Keratinocyte (primary cell): ENCODE measurements at regions not wholly inside any gene's neighbourhood (a gene's known extent, or its start where the extent isn't known, plus 50 kb on each side); places are given as distances from the start of the nearest gene placed in this dataset.

ENCODE experiments used
- DNase-seq: peaks from one replicate; pipeline ENCODE4 v3.0.0-alpha.2; 2011; ENCODE audit warnings: low read depth, missing footprints, low spot score
- FAIRE-seq: peaks from 2 replicates; lab custom pipeline; 2011; peaks lifted over from hg19 to GRCh38; lab: Jason Lieb, UNC
- H2AFZ ChIP-seq: 2 replicates; pipeline ENCODE4 v1.6.0; 2012; ENCODE audit warnings: low read length, control low read depth, inconsistent platforms; ENCODE audit not compliant: control insufficient read depth
- H3K27ac ChIP-seq: 2 replicates; pipeline ENCODE4 v1.5.1; 2011; ENCODE audit warnings: low read length; ENCODE audit not compliant: control insufficient read depth, insufficient read depth
- H3K27me3 ChIP-seq: 3 replicates; pipeline ENCODE4 v1.6.0; 2011; ENCODE audit warnings: low read length; ENCODE audit not compliant: control insufficient read depth, insufficient read depth; ENCODE audit errors: extremely low read depth
- H3K36me3 ChIP-seq, 2 experiments: 2 replicates in 1 of 2; 3 replicates in 1 of 2; pipeline ENCODE4 v1.5.1; 2011; ENCODE audit warnings: low read length in 2 of 2, mild to moderate bottlenecking in 1 of 2; ENCODE audit not compliant: control insufficient read depth in 2 of 2, insufficient read depth in 2 of 2; ENCODE audit errors: extremely low read depth in 1 of 2
- H3K4me1 ChIP-seq: 3 replicates; pipeline ENCODE4 v1.5.1; 2011; ENCODE audit warnings: low read length; ENCODE audit not compliant: control insufficient read depth, insufficient read depth; ENCODE audit errors: extremely low read depth
- H3K4me2 ChIP-seq: 3 replicates; pipeline ENCODE4 v1.6.0; 2011; ENCODE audit warnings: low read depth, low read length; ENCODE audit not compliant: control insufficient read depth, insufficient read depth; ENCODE audit errors: extremely low read depth
- H3K4me3 ChIP-seq, 3 experiments: fragments of 200-600 bp in 1 of 3; sonication (generic) in 1 of 3; 2 replicates in 2 of 3; 3 replicates in 1 of 3; pipeline ENCODE4 v1.5.1; 2011 to 2016; ENCODE audit warnings: low read length in 3 of 3, mild to moderate bottlenecking in 3 of 3, control low read depth in 2 of 3, inconsistent platforms in 1 of 3, low read depth in 1 of 3, mixed read lengths in 1 of 3, mixed run types in 1 of 3, moderate library complexity in 1 of 3; ENCODE audit not compliant: control insufficient read depth in 2 of 3, insufficient read depth in 2 of 3; ENCODE audit errors: extremely low read depth in 1 of 3
- H3K79me2 ChIP-seq: 2 replicates; pipeline ENCODE4 v1.6.0; 2012; ENCODE audit warnings: low read length; ENCODE audit not compliant: control insufficient read depth, insufficient read depth
- H3K9ac ChIP-seq: 3 replicates; pipeline ENCODE4 v1.6.0; 2011; ENCODE audit warnings: low read length; ENCODE audit not compliant: control insufficient read depth, insufficient read depth; ENCODE audit errors: extremely low read depth
- H3K9me1 ChIP-seq: 3 replicates; pipeline ENCODE4 v1.6.0; 2011; ENCODE audit warnings: low read length; ENCODE audit not compliant: control insufficient read depth, insufficient read depth; ENCODE audit errors: extremely low read depth
- H3K9me3 ChIP-seq: 2 replicates; pipeline ENCODE4 v1.5.1; 2012; ENCODE audit warnings: low read depth, low read length; ENCODE audit not compliant: control insufficient read depth
- H4K20me1 ChIP-seq: 3 replicates; pipeline ENCODE4 v1.6.0; 2011; ENCODE audit warnings: low read length; ENCODE audit not compliant: control insufficient read depth, insufficient read depth; ENCODE audit errors: extremely low read depth
- EZH2 ChIP-seq: IDR thresholded peaks from one replicate; pipeline ENCODE4 v1.6.1; 2012; ENCODE audit warnings: inconsistent platforms, mild to moderate bottlenecking, low read length, moderate library complexity
- dilution Hi-C: fragments of 300-500 bp; cut with MboI; formaldehyde crosslinking; loops from one replicate; pipeline ENCODE4 v1.7.0; 2020; ENCODE audit warnings: low sequenced_read_pairs; ENCODE audit not compliant: extremely low pct_ligation_motif_present
- TF ChIP-seq, protein P1 (sequence below), 3 experiments: IDR thresholded peaks in 1 of 3; conservative IDR thresholded peaks in 1 of 3; optimal IDR thresholded peaks in 1 of 3; 2 replicates in 2 of 3; 3 replicates in 1 of 3; pipeline versions ENCODE3 to v1.5.1; 2011; ENCODE audit warnings: low read length in 3 of 3, mild to moderate bottlenecking in 3 of 3, moderate library complexity in 2 of 3, control low read depth in 1 of 3, inconsistent platforms in 1 of 3; ENCODE audit not compliant: insufficient read depth in 2 of 3; ENCODE audit errors: extremely low read depth in 1 of 3

DNA sequence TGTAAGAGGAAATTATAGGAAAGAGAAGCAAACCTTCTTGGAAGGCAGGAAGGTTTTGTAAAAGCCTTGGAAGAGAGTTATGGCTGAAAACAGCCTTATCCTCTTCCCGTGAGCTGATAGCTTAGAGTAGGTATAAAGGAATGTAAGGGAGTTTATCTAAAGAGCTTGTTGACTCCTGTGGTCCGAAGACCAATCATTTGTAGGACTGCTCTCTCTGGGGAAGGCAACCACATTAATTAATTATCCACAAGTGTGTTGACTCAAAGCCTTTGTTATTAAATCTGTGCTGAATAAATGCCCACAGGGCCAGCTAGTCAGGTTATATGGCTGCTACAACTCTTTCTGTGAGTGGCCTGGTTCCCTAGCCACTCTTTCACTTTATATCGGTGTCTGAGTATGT lies 452.1 kb upstream of the RASGRP1 start:
- no peaks in the 10 kb centered on the region for H3K27me3 ChIP-seq
- H3K4me1 ChIP-seq = no peaks in the 10 kb centered on the region
- dilution Hi-C loops = no loop called here
- no peaks in the 10 kb centered on the region for H3K9me3 ChIP-seq
- H3K4me2 ChIP-seq = no peak overlapping the region
- no peak overlapping the region for H3K9ac ChIP-seq
- no peak for FAIRE-seq
- TF ChIP-seq, protein P1, sequence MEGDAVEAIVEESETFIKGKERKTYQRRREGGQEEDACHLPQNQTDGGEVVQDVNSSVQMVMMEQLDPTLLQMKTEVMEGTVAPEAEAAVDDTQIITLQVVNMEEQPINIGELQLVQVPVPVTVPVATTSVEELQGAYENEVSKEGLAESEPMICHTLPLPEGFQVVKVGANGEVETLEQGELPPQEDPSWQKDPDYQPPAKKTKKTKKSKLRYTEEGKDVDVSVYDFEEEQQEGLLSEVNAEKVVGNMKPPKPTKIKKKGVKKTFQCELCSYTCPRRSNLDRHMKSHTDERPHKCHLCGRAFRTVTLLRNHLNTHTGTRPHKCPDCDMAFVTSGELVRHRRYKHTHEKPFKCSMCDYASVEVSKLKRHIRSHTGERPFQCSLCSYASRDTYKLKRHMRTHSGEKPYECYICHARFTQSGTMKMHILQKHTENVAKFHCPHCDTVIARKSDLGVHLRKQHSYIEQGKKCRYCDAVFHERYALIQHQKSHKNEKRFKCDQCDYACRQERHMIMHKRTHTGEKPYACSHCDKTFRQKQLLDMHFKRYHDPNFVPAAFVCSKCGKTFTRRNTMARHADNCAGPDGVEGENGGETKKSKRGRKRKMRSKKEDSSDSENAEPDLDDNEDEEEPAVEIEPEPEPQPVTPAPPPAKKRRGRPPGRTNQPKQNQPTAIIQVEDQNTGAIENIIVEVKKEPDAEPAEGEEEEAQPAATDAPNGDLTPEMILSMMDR (optimal IDR thresholded peaks at IDR 0.05 in 1 of 3, IDR thresholded peaks at IDR 0.05 in 1 of 3, conservative IDR thresholded peaks at IDR 0.05 in 1 of 3; ENCODE audit: extremely low read depth in 1 of 3, insufficient read depth in 2 of 3, low read length in 3 of 3) = no peak
- TF ChIP-seq EZH2 = no peak
- H3K79me2 ChIP-seq = no peaks in the 10 kb centered on the region
- no peaks in the 10 kb centered on the region for H3K36me3 ChIP-seq
- H3K27ac ChIP-seq = no peak overlapping the region
- H2AFZ ChIP-seq = no peak overlapping the region
- DNase-seq = peak; percentile 9
- no peak overlapping the region for H3K4me3 ChIP-seq
- H4K20me1 ChIP-seq = no peaks in the 10 kb centered on the region
- no peaks in the 10 kb centered on the region for H3K9me1 ChIP-seq

DNA sequence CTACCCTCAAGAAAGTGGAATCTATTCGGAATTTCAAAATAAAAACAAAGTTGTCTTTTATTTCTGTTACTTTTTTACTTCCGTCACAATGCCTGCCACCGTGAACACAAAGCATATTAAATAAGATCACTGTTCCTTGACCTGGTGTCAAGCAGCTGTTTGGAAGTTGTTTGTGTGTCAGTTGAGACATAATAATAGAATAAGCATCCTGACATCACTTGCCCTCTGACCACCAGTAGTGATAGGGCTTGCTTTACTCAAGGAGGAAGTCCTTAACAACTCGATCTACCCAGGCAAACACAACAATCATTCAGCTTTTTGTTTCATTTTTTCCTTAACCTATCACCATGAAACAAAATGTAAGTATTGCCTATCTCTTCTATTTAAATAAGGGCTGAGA lies 454.4 kb upstream of the RASGRP1 start:
- H3K9me3 ChIP-seq = no peaks in the 10 kb centered on the region
- no peaks in the 10 kb centered on the region for H4K20me1 ChIP-seq
- no peak for DNase-seq
- H3K79me2 ChIP-seq = no peaks in the 10 kb centered on the region
- H3K4me2 ChIP-seq = no peak overlapping the region
- H3K27ac ChIP-seq = no peak overlapping the region
- no peaks in the 10 kb centered on the region for H3K4me1 ChIP-seq
- FAIRE-seq = no peak
- no peaks in the 10 kb centered on the region for H3K27me3 ChIP-seq
- no peak overlapping the region for H2AFZ ChIP-seq
- H3K9ac ChIP-seq = no peak overlapping the region
- no peaks in the 10 kb centered on the region for H3K36me3 ChIP-seq
- no peak overlapping the region for H3K4me3 ChIP-seq
- no peak for TF ChIP-seq EZH2
- TF ChIP-seq, protein P1 (optimal IDR thresholded peaks at IDR 0.05 in 1 of 3, IDR thresholded peaks at IDR 0.05 in 1 of 3, conservative IDR thresholded peaks at IDR 0.05 in 1 of 3; ENCODE audit: extremely low read depth in 1 of 3, insufficient read depth in 2 of 3, low read length in 3 of 3) = no peak
- dilution Hi-C loops = no loop called here
- no peaks in the 10 kb centered on the region for H3K9me1 ChIP-seq
